ENCODE measurements at regions not wholly inside any gene's neighbourhood (a gene's known extent, or its start where the extent isn't known, plus 50 kb on each side); places are given as distances from the start of the nearest gene placed in this dataset.

- H3K27ac ChIP-seq (ENCODE audit: low read length) = no peak overlapping the region
- TF ChIP-seq EP300 (conservative IDR thresholded peaks at IDR 0.05; ENCODE audit: poor library complexity, severe bottlenecking) (no peak), RAD21 (conservative IDR thresholded peaks at IDR 0.05) (no peak), POLR2AphosphoS5 (IDR thresholded peaks at IDR 0.05) (no peak), MXI1 (conservative IDR thresholded peaks at IDR 0.05; ENCODE audit: poor library complexity, severe bottlenecking) (no peak), TAF1 (IDR thresholded peaks at IDR 0.05; ENCODE audit: low read depth) (no peak), SMC3 (conservative IDR thresholded peaks at IDR 0.05; ENCODE audit: poor library complexity) (no peak), EZH2 (IDR thresholded peaks at IDR 0.05; ENCODE audit: borderline replicate concordance, insufficient read depth, low read length, poor library complexity, severe bottlenecking) (no peak)
- TF ChIP-seq, protein P1, sequence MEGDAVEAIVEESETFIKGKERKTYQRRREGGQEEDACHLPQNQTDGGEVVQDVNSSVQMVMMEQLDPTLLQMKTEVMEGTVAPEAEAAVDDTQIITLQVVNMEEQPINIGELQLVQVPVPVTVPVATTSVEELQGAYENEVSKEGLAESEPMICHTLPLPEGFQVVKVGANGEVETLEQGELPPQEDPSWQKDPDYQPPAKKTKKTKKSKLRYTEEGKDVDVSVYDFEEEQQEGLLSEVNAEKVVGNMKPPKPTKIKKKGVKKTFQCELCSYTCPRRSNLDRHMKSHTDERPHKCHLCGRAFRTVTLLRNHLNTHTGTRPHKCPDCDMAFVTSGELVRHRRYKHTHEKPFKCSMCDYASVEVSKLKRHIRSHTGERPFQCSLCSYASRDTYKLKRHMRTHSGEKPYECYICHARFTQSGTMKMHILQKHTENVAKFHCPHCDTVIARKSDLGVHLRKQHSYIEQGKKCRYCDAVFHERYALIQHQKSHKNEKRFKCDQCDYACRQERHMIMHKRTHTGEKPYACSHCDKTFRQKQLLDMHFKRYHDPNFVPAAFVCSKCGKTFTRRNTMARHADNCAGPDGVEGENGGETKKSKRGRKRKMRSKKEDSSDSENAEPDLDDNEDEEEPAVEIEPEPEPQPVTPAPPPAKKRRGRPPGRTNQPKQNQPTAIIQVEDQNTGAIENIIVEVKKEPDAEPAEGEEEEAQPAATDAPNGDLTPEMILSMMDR (IDR thresholded peaks at IDR 0.05; ENCODE audit: poor library complexity, severe bottlenecking) = no peak
- TF ChIP-seq, protein P2, sequence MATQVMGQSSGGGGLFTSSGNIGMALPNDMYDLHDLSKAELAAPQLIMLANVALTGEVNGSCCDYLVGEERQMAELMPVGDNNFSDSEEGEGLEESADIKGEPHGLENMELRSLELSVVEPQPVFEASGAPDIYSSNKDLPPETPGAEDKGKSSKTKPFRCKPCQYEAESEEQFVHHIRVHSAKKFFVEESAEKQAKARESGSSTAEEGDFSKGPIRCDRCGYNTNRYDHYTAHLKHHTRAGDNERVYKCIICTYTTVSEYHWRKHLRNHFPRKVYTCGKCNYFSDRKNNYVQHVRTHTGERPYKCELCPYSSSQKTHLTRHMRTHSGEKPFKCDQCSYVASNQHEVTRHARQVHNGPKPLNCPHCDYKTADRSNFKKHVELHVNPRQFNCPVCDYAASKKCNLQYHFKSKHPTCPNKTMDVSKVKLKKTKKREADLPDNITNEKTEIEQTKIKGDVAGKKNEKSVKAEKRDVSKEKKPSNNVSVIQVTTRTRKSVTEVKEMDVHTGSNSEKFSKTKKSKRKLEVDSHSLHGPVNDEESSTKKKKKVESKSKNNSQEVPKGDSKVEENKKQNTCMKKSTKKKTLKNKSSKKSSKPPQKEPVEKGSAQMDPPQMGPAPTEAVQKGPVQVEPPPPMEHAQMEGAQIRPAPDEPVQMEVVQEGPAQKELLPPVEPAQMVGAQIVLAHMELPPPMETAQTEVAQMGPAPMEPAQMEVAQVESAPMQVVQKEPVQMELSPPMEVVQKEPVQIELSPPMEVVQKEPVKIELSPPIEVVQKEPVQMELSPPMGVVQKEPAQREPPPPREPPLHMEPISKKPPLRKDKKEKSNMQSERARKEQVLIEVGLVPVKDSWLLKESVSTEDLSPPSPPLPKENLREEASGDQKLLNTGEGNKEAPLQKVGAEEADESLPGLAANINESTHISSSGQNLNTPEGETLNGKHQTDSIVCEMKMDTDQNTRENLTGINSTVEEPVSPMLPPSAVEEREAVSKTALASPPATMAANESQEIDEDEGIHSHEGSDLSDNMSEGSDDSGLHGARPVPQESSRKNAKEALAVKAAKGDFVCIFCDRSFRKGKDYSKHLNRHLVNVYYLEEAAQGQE (IDR thresholded peaks at IDR 0.05; ENCODE audit: borderline replicate concordance) = no peak
- no peaks in the 10 kb centered on the region for H3F3A ChIP-seq (ENCODE audit: insufficient read depth, low read length, poor library complexity, severe bottlenecking)
- no peak overlapping the region for H3K9ac ChIP-seq (ENCODE audit: low read length)
- H3K36me3 ChIP-seq (ENCODE audit: insufficient read depth, low read length) = no peaks in the 10 kb centered on the region
- H3K79me2 ChIP-seq (replicated peaks; ENCODE audit: insufficient read depth, low read length) = no peaks in the 10 kb centered on the region
- H3K9me2 ChIP-seq (ENCODE audit: insufficient read depth, low read length) = no peaks in the 10 kb centered on the region
- H4K20me1 ChIP-seq (ENCODE audit: insufficient read depth) = no peaks in the 10 kb centered on the region
- no peak overlapping the region for H3K4me3 ChIP-seq (ENCODE audit: low read length)
- H3K4me2 ChIP-seq (ENCODE audit: low read length) = no peak overlapping the region
- no peaks in the 10 kb centered on the region for H3K27me3 ChIP-seq (ENCODE audit: insufficient read depth, low read depth, low read length)
- H3K9me3 ChIP-seq (ENCODE audit: low read length) = no peaks in the 10 kb centered on the region
- H2AFZ ChIP-seq (ENCODE audit: low read depth, low read length) = no peak overlapping the region
Measured at GRCh38 chr10:109343293-109343692, 580.0 kb downstream of the XPNPEP1 start.

- Histone ChIP-seq H3K4me2 (ENCODE audit: low read length) (no peak overlapping the region), H3K9me3 (ENCODE audit: low read length) (no peaks in the 10 kb centered on the region), H2AFZ (ENCODE audit: low read depth, low read length) (no peak overlapping the region), H3K27ac (ENCODE audit: low read length) (no peak overlapping the region), H3K4me3 (ENCODE audit: low read length) (no peak overlapping the region), H3K79me2 (replicated peaks; ENCODE audit: insufficient read depth, low read length) (no peaks in the 10 kb centered on the region), H3K36me3 (ENCODE audit: insufficient read depth, low read length) (no peaks in the 10 kb centered on the region), H3K27me3 (ENCODE audit: insufficient read depth, low read depth, low read length) (no peaks in the 10 kb centered on the region), H3K9ac (ENCODE audit: low read length) (no peak overlapping the region), H4K20me1 (ENCODE audit: insufficient read depth) (no peaks in the 10 kb centered on the region), H3F3A (ENCODE audit: insufficient read depth, low read length, poor library complexity, severe bottlenecking) (no peaks in the 10 kb centered on the region), H3K9me2 (ENCODE audit: insufficient read depth, low read length) (no peaks in the 10 kb centered on the region)
- TF ChIP-seq POLR2AphosphoS5 (IDR thresholded peaks at IDR 0.05) (no peak), EP300 (conservative IDR thresholded peaks at IDR 0.05; ENCODE audit: poor library complexity, severe bottlenecking) (no peak), EZH2 (IDR thresholded peaks at IDR 0.05; ENCODE audit: borderline replicate concordance, insufficient read depth, low read length, poor library complexity, severe bottlenecking) (no peak), SMC3 (conservative IDR thresholded peaks at IDR 0.05; ENCODE audit: poor library complexity) (no peak), MXI1 (conservative IDR thresholded peaks at IDR 0.05; ENCODE audit: poor library complexity, severe bottlenecking) (no peak), TAF1 (IDR thresholded peaks at IDR 0.05; ENCODE audit: low read depth) (no peak), RAD21 (conservative IDR thresholded peaks at IDR 0.05) (no peak)
- TF ChIP-seq, protein P1 (IDR thresholded peaks at IDR 0.05; ENCODE audit: poor library complexity, severe bottlenecking) = no peak
- TF ChIP-seq, protein P2 (IDR thresholded peaks at IDR 0.05; ENCODE audit: borderline replicate concordance) = no peak
Measured at GRCh38 chr10:109341986-109342385, 581.3 kb downstream of the XPNPEP1 start.
